Fibroblast of skin of scalp (primary cell): ENCODE measurements at regions not wholly inside any gene's neighbourhood (a gene's known extent, or its start where the extent isn't known, plus 50 kb on each side); places are given as distances from the start of the nearest gene placed in this dataset.
A peak's percentile ranks its signal among the peaks of the same experiment; 100 is the strongest.
"Not testable (repeated sequence)": the region's sequence is repeated elsewhere in the genome, so short reads cannot be mapped to it uniquely, and the experiment has no call there.

Experiments
- DNase-seq: peaks from one replicate; pipeline ENCODE4 v3.0.0-alpha.2; 2013

GRCh38 chr6:23678626-23679025 lies 447.4 kb upstream of the NRSN1 start:
- DNase-seq: no peak

DNA sequence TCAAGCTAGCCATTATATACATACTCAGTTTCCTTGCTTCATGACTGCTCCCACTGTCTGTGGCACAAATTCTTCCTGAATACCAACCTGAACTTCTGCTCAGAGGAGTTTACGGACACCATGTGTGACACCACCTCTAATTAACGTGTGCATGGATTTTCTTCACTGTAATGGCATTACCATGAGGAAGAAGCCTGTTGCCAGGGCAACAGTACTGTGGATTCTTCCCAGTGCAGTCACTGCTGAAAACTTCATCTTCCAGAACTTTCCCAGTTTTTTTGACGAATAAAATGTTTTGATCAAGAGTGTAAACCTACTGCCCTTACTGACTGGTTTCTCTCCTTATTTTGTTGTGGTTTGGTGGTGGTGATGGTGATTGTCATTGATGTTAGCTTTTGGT lies 444.3 kb upstream of the NRSN1 start:
- no peak for DNase-seq

- DNase-seq: no peak
These were observed 437.4 kb upstream of the NRSN1 start for GRCh38 chr6:23688650-23689049.

DNA sequence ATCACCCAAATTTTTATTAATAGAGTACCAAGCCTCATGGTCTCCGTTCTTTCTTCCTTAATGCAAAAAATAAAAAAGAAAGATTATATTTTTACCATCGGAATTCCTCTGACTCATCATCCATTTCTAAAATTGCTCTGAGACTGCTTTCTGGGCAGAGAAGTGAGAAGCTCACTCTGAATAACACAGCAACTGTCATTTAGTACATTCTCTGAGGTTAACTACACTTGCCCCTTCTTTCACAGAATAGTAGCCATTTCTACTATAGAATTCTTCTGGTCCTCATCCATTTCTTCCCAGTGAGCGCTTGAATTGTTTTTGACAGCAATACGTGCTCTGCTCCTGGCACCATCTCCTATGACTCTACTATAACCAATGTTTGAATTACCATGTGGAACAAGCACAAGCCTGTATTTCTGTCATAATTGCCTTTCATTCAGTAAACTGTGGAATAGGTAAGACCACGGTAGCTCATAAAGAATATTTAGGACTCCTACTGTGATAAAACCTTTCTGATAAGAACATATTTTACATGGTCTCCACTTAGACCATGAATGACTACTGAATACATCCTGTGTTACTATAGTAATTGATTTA lies 435.5 kb upstream of the NRSN1 start:
- DNase-seq: no peak

GRCh38 chr6:23692184-23692583 lies 433.8 kb upstream of the NRSN1 start:
- no peak for DNase-seq

GRCh38 chr6:23696992-23697391 lies 429.0 kb upstream of the NRSN1 start:
- peak; percentile 1 for DNase-seq

DNA sequence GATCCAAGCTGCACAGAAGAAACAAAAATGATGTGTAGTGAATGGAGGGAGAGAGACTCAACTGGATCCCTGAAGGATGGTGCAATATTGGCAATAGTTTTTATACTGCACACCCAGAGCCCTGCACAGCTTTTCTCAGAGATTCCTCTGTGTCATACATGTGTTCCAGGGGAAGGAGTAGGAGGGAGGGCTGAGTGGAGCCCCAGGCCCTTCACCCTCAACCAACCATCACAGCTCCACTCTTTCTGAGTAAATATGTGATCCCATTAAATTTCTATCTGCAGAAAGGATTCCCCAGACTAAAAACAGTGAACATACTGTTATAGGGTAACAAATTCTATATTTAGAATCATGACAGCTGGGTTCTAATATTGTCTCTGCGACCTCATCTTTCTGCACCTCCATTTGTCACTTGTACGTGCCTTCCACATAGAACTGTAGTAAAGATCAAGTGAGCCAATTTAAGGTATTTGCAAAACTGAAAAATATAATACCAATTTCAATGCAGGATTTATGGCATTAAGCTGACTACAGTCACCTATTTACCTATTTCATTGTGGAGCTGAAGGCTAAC lies 421.4 kb upstream of the NRSN1 start:
- DNase-seq: no peak

GRCh38 chr6:23705697-23706096 lies 420.3 kb upstream of the NRSN1 start:
- no peak for DNase-seq

DNA sequence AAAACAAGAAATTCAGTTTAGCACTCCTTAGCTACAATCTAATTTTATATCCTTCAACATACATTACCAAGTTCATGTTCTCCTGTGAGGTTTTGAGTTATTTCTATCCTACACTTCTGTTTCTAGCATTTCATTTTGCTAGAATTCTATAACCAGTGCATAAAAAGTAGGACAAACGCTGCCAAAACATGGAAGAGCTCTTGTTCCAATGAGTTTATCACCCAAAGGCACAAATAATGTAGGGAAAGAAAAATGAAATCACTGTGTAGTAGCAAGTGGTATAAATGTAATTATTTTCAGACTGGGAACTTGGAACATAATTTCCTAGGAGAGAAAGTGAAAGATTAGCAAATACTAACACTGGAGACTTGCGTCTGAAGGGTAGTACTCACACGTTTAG lies 413.3 kb upstream of the NRSN1 start:
- DNase-seq: no peak

- DNase-seq: no peak
These were observed 412.8 kb upstream of the NRSN1 start for GRCh38 chr6:23713211-23713610.

DNA sequence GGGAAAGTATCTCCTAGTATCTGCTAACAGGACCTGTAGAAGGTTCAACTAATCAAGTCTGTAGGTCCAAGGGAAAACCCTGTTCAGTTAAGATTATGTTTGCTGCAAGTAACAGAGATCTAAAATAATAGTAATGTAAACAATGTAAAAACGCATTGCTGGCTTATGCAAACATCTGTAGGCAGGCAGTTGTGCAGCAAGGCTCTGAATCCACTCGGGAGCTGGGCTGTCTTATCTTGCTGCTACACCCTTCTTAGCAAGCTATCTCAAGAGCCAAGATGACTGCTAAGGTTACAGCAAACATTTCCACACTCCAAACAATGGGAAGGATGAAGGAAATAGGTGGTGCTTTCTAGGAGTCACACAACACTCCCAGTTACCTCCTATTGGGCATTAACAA lies 397.3 kb upstream of the NRSN1 start:
- DNase-seq: no peak

DNA sequence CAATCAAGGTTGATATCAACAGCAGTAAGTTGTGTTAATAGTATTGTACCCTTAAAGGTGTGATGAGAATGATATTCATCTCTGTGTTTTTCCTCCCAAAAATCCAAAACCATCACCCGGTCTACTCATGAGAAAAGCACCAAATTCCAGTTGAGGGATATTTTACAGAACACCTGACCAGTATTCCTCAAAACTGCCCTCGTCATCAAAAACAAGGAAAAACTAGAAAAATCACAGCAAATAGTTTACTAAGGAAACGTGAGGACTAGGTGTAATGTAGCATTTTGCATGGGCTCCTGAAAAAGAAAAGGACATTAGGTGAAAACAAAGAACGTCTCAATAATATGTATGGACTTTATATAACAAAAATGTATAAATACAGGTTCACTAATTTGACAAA lies 394.4 kb upstream of the NRSN1 start:
- no peak for DNase-seq

DNA sequence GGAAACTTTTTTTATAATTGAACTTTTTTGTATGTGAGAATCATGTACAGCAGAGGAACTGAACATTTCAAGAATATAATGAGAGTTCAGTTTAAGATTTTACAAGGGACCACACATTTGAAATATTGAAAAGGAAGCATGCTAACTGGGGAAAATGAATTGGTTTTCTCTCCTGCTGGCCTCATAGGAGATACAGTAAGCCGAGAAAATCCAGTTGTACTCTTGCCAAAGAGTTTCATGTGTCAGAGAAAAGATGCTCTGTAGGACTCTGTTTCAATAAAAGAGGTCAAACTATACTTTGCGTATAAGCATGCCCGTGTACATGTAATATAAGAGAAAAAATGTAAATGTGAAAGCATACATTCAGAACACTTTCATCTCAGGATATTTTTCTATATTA lies 393.5 kb upstream of the NRSN1 start:
- no peak for DNase-seq

- no peak for DNase-seq
These were observed 390.9 kb upstream of the NRSN1 start for GRCh38 chr6:23735151-23735550.

GRCh38 chr6:23736577-23736976 lies 389.4 kb upstream of the NRSN1 start:
- no peak for DNase-seq

DNA sequence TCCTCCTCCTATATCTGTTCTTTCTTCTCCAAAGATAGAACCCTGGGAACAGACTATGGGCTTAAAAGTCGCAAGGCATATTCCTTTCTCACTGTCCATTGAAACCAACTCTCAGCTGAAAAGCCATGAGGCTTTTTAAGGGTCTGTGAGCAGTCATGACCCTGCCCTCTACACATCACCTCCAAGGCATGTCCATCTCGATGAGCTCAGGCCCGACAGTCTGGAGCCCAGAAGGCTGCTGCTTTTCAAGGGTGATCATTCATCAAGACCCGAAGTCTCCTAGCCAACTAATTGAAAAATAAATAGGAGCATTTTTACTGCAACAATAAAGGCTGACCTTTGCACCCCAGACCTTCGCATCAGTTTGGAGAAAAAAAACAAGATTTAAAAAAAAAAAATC lies 378.8 kb upstream of the NRSN1 start:
- no peak for DNase-seq

- DNase-seq: no peak
These were observed 373.6 kb upstream of the NRSN1 start for GRCh38 chr6:23752414-23752813.

- DNase-seq: no peak
These were observed 371.8 kb upstream of the NRSN1 start for GRCh38 chr6:23754197-23754596.

GRCh38 chr6:23775127-23775526 lies 350.9 kb upstream of the NRSN1 start:
- no peak for DNase-seq

GRCh38 chr6:23783901-23784300 lies 342.1 kb upstream of the NRSN1 start:
- DNase-seq: no peak

DNA sequence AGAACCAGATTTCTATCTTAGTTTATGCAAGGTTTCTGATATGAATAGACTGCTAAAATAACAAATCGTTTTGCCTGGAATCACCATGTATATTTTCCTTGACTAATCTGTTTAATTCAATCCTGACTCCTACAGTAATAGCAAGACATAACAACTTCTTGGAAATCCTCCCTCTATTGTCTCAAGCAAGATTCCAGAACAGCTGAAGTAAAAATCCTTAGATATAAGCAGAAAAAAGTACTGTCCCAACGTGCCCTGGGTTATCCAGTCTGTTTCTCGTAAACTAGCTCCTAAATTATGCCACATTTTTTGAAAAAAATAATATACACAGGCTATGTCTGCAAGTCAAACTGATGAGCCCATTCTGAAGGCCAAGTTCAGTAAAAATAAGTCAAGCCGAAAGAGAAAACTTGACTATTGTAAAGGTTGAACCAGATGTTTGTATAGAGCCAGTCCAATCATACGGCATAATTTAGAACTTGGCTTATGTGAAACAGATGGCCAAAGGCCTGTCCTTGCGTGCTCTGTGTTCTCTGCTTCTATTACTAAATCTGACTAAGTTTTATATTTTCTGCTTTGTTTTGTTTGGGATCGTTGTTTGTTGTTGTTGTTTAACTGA lies 341.6 kb upstream of the NRSN1 start:
- DNase-seq: no peak

DNA sequence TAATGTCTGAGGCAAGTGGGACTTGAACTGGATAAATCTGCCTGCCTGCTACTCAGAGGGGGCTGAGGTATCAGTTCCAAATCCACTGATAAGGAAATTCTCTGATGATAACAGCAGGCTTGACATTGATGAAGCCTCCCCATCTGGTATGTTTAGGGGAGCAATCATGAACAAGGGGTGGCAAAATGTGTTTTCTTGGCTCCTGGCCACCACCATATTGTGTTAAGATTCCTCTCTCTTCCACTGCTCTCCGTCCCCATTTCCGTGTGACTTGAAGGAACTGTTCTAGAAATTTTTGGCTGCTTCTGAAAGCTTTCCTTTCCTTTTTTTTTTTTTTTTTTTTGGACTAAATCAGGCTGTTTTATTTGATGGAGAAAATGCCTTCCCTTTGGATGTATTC lies 335.3 kb upstream of the NRSN1 start:
- DNase-seq: no peak

GRCh38 chr6:23797041-23797440 lies 329.0 kb upstream of the NRSN1 start:
- no peak for DNase-seq

GRCh38 chr6:23804289-23804688 lies 321.7 kb upstream of the NRSN1 start:
- not testable (repeated sequence) for DNase-seq

DNA sequence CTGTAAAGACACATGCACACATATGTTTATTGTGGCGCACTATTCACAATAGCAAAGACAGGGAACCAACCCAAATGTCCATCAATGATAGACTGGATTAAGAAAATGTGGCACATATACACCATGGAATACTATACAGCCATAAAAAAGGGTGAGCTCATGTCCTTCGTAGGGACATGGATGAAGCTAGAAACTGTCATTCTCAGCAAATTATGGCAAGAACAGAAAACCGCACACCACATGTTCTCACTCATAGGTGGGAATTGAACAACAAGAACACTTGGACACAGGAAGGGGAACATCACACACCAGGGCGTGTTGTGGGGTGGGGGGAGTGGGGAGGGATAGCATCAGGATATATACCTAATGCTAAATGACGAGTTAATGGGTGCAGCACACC lies 304.9 kb upstream of the NRSN1 start:
- not testable (repeated sequence) for DNase-seq
